ENCODE measurements at regions not wholly inside any gene's neighbourhood (a gene's known extent, or its start where the extent isn't known, plus 50 kb on each side); places are given as distances from the start of the nearest gene placed in this dataset.

GRCh38 chr2:154974041-154974440 is 275.5 kb downstream of the KCNJ3 start:
- H3K9me3 ChIP-seq (ENCODE audit: low read length) = peaks cover under 1% of the 10 kb centered on the region; the same call in 1 of the 2 replicates
- peak overlapping the region; percentile 33; the same call in 1 of the 2 replicates for H3K4me2 ChIP-seq (ENCODE audit: low read length)
- H3K36me3 ChIP-seq (ENCODE audit: insufficient read depth, low read length) = no peaks in the 10 kb centered on the region
- H4K20me1 ChIP-seq (ENCODE audit: insufficient read depth, low read length) = no peaks in the 10 kb centered on the region
- H3K79me2 ChIP-seq (ENCODE audit: insufficient read depth, low read depth, low read length) = no peaks in the 10 kb centered on the region
- H3K4me1 ChIP-seq (ENCODE audit: insufficient read depth, low read length, poor library complexity, severe bottlenecking) = peaks cover 14% of the 10 kb centered on the region
- H3K9me2 ChIP-seq (ENCODE audit: insufficient read depth, low read length) = no peaks in the 10 kb centered on the region
- no peak overlapping the region for H3K4me3 ChIP-seq (ENCODE audit: low read depth, low read length, poor library complexity, severe bottlenecking)
- peak; percentile 28 for DNase-seq (ENCODE audit: low spot score)
- no peak overlapping the region for H3K27ac ChIP-seq (ENCODE audit: low read depth, low read length, poor library complexity, severe bottlenecking)
- intact Hi-C loops (cut with micrococcal nuclease; ENCODE audit: unreplicated experiment) = no loop called here
- no peak for TF ChIP-seq CTCF (conservative IDR thresholded peaks at IDR 0.05; ENCODE audit: low read length)
- TF ChIP-seq EZH2phosphoT487 (IDR thresholded peaks at IDR 0.05; ENCODE audit: borderline replicate concordance, low read depth, low read length) = no peak
- BruUV-seq (replicated peaks) = no TSS peak
- H2AFZ ChIP-seq (ENCODE audit: low read length) = peak overlapping the region; percentile 91
- CTCF ChIA-PET (ENCODE audit: unreplicated experiment) = no interaction called here
- POLR2A ChIA-PET = interaction anchor here (0.8 to 1.3 kb wide), 2 partner anchors 10 to 168 kb away, joined by 3 read pairs; no protein-coding TSS in a partner anchor

GRCh38 chr2:154963511-154963910 is 265.0 kb downstream of the KCNJ3 start:
- no peak for DNase-seq (ENCODE audit: low spot score)
- no peak overlapping the region for H3K27ac ChIP-seq (ENCODE audit: low read depth, low read length, poor library complexity, severe bottlenecking)
- TF ChIP-seq EZH2phosphoT487 (IDR thresholded peaks at IDR 0.05; ENCODE audit: borderline replicate concordance, low read depth, low read length) (no peak), CTCF (conservative IDR thresholded peaks at IDR 0.05; ENCODE audit: low read length) (no peak)
- POLR2A ChIA-PET = interaction anchor here (0.9 to 1.9 kb wide), 4 partner anchors 10 to 180 kb away, joined by 3 to 6 read pairs (median 3); no protein-coding TSS in a partner anchor
- no TSS peak for BruUV-seq (replicated peaks)
- no peaks in the 10 kb centered on the region for H3K9me2 ChIP-seq (ENCODE audit: insufficient read depth, low read length)
- H3K36me3 ChIP-seq (ENCODE audit: insufficient read depth, low read length) = no peaks in the 10 kb centered on the region
- H3K4me2 ChIP-seq (ENCODE audit: low read length) = no peak overlapping the region
- H4K20me1 ChIP-seq (ENCODE audit: insufficient read depth, low read length) = no peaks in the 10 kb centered on the region
- no peaks in the 10 kb centered on the region for H3K4me1 ChIP-seq (ENCODE audit: insufficient read depth, low read length, poor library complexity, severe bottlenecking)
- intact Hi-C loops (cut with micrococcal nuclease; ENCODE audit: unreplicated experiment) = no loop called here
- CTCF ChIA-PET (ENCODE audit: unreplicated experiment) = no interaction called here
- H3K79me2 ChIP-seq (ENCODE audit: insufficient read depth, low read depth, low read length) = no peaks in the 10 kb centered on the region
- H3K4me3 ChIP-seq (ENCODE audit: low read depth, low read length, poor library complexity, severe bottlenecking) = no peak overlapping the region
- no peaks in the 10 kb centered on the region for H3K9me3 ChIP-seq (ENCODE audit: low read length)
- no peak overlapping the region for H2AFZ ChIP-seq (ENCODE audit: low read length)

- BruUV-seq (replicated peaks) = no TSS peak
- ChIA-PET CTCF (ENCODE audit: unreplicated experiment) (no interaction called here), POLR2A (no interaction called here)
- no peaks in the 10 kb centered on the region for H3K9me3 ChIP-seq (ENCODE audit: low read length)
- no peak for DNase-seq (ENCODE audit: low spot score)
- no peak overlapping the region for H3K4me3 ChIP-seq (ENCODE audit: low read depth, low read length, poor library complexity, severe bottlenecking)
- no peak for TF ChIP-seq CTCF (conservative IDR thresholded peaks at IDR 0.05; ENCODE audit: low read length)
- no peak for TF ChIP-seq EZH2phosphoT487 (IDR thresholded peaks at IDR 0.05; ENCODE audit: borderline replicate concordance, low read depth, low read length)
- no peaks in the 10 kb centered on the region for H3K4me1 ChIP-seq (ENCODE audit: insufficient read depth, low read length, poor library complexity, severe bottlenecking)
- no peaks in the 10 kb centered on the region for H3K36me3 ChIP-seq (ENCODE audit: insufficient read depth, low read length)
- H2AFZ ChIP-seq (ENCODE audit: low read length) = no peak overlapping the region
- no peaks in the 10 kb centered on the region for H3K79me2 ChIP-seq (ENCODE audit: insufficient read depth, low read depth, low read length)
- no peak overlapping the region for H3K4me2 ChIP-seq (ENCODE audit: low read length)
- intact Hi-C loops (cut with micrococcal nuclease; ENCODE audit: unreplicated experiment) = no loop called here
- H3K9me2 ChIP-seq (ENCODE audit: insufficient read depth, low read length) = no peaks in the 10 kb centered on the region
- H4K20me1 ChIP-seq (ENCODE audit: insufficient read depth, low read length) = no peaks in the 10 kb centered on the region
- H3K27ac ChIP-seq (ENCODE audit: low read depth, low read length, poor library complexity, severe bottlenecking) = no peak overlapping the region
Measured at GRCh38 chr2:154961676-154962075, 263.2 kb downstream of the KCNJ3 start.
